GM12878 (cell line): ENCODE measurements at regions not wholly inside any gene's neighbourhood (a gene's known extent, or its start where the extent isn't known, plus 50 kb on each side); places are given as distances from the start of the nearest gene placed in this dataset.

Source experiments
- ATAC-seq: fragments of 200-7000 bp; cut with Tn5 transposase; 3 replicates; pipeline ENCODE4 v1.9.1; 2020; ENCODE audit warnings: mild to moderate bottlenecking, moderate library complexity
- BruUV-seq: library from RNA; stranded (reverse); fragments of 400-500 nt; replicated peaks from 2 replicates; lab custom pipeline; 2021; lab: Mats Ljungman, UMichigan
- CTCF ChIA-PET: fragments of 300-600 bp; sonication (Branson Sonifier 250); formaldehyde crosslinking; extraction: SDS; loops from one replicate; lab custom pipeline; 2021; ENCODE audit warnings: inconsistent platforms; lab: Yijun Ruan, JAX
- POLR2A ChIA-PET: fragments of 350-600 bp; formaldehyde crosslinking; extraction: SDS; loops from one replicate; lab custom pipeline; 2021; ENCODE audit warnings: inconsistent platforms; lab: Charles Lee
- RAD21 ChIA-PET: fragments of 300-600 bp; sonication (Branson Sonifier 250); formaldehyde crosslinking; loops from one replicate; lab custom pipeline; 2023; ENCODE audit warnings: antibody characterized with exemption; ENCODE audit not compliant: unreplicated experiment; lab: Charles Lee
- SMC1A ChIA-PET: fragments of 300-600 bp; sonication (Branson Sonifier 250); formaldehyde crosslinking; loops from one replicate; lab custom pipeline; 2023; ENCODE audit not compliant: unreplicated experiment, uncharacterized antibody; lab: Charles Lee
- DNase-seq: peaks from one replicate; pipeline ENCODE4 v3.0.0-alpha.2; 2011; ENCODE audit warnings: low read depth, low spot score
- FAIRE-seq: peaks from 3 replicates; lab custom pipeline; 2011; peaks lifted over from hg19 to GRCh38; lab: Jason Lieb, UNC
- H2AFZ ChIP-seq: 2 replicates; pipeline ENCODE4 v1.6.0; 2011; ENCODE audit warnings: low read depth, low read length, control low read depth; ENCODE audit not compliant: control insufficient read depth
- H3K27ac ChIP-seq: 2 replicates; pipeline ENCODE4 v1.5.1; 2011; ENCODE audit warnings: control low read depth; ENCODE audit not compliant: control insufficient read depth, insufficient read depth
- H3K27me3 ChIP-seq, 2 experiments: replicated peaks in 1 of 2; 2 replicates each; pipeline versions ENCODE4 v1.6.0 to v1.6.1; 2011; ENCODE audit warnings: low read length in 1 of 2; ENCODE audit not compliant: control insufficient read depth in 2 of 2, insufficient read depth in 2 of 2
- H3K36me3 ChIP-seq, 2 experiments: 2 replicates each; pipeline ENCODE4 v1.5.1; 2011; ENCODE audit warnings: low read length in 1 of 2; ENCODE audit not compliant: control insufficient read depth in 2 of 2, insufficient read depth in 2 of 2
- H3K4me1 ChIP-seq: 2 replicates; pipeline ENCODE4 v1.6.1; 2011; ENCODE audit warnings: mild to moderate bottlenecking, low read length, moderate library complexity, mixed read lengths; ENCODE audit not compliant: control insufficient read depth, insufficient read depth
- H3K4me2 ChIP-seq: 2 replicates; pipeline ENCODE4 v1.6.0; 2011; ENCODE audit warnings: control low read depth; ENCODE audit not compliant: control insufficient read depth, insufficient read depth
- H3K4me3 ChIP-seq: fragments of 200-600 bp; sonication (generic); 2 replicates; pipeline ENCODE4 v1.5.1; 2016
- H3K79me2 ChIP-seq: 2 replicates; pipeline ENCODE4 v1.6.0; 2011; ENCODE audit warnings: low read length; ENCODE audit not compliant: control insufficient read depth, insufficient read depth
- H3K9ac ChIP-seq: 2 replicates; pipeline ENCODE4 v1.8.0; 2011; ENCODE audit warnings: low read length, control low read depth, mixed read lengths; ENCODE audit not compliant: control insufficient read depth, insufficient read depth
- H3K9me3 ChIP-seq: replicated peaks from 3 replicates; pipeline ENCODE4 v1.5.1; 2011; ENCODE audit warnings: mild to moderate bottlenecking, low read length; ENCODE audit not compliant: control insufficient read depth, insufficient read depth
- H4K20me1 ChIP-seq: 2 replicates; pipeline ENCODE4 v1.6.0; 2011; ENCODE audit not compliant: control insufficient read depth, insufficient read depth
- ATF7 ChIP-seq: fragments of 450-650 bp; IDR thresholded peaks from 2 replicates; pipeline ENCODE4 v1.6.1; 2016; ENCODE audit warnings: low read depth, mild to moderate bottlenecking
- BMI1 ChIP-seq: fragments of 450-650 bp; IDR thresholded peaks from 2 replicates; pipeline ENCODE4 v1.6.1; 2016; ENCODE audit warnings: mild to moderate bottlenecking, moderate library complexity, borderline replicate concordance
- ETV6 ChIP-seq, 2 experiments: fragments of 450-650 bp in 1 of 2; IDR thresholded peaks in 1 of 2; conservative IDR thresholded peaks in 1 of 2; 2 replicates each; pipeline ENCODE4 v1.6.1; 2014; ENCODE audit warnings: antibody characterized with exemption in 1 of 2, borderline replicate concordance in 1 of 2, low read depth in 1 of 2, mild to moderate bottlenecking in 1 of 2, moderate library complexity in 1 of 2
- FOS ChIP-seq: IDR thresholded peaks from 3 replicates; pipeline ENCODE4 v1.6.1; 2011; ENCODE audit warnings: borderline replicate concordance; ENCODE audit not compliant: insufficient read length; ENCODE audit errors: extremely low read depth
- IKZF1 ChIP-seq: fragments of 450-650 bp; conservative IDR thresholded peaks from 2 replicates; pipeline ENCODE4 v1.6.1; 2017; ENCODE audit warnings: antibody characterized with exemption, mild to moderate bottlenecking
- IKZF2 ChIP-seq, 2 experiments: fragments of 450-650 bp; IDR thresholded peaks; 2 replicates each; pipeline ENCODE4 v1.6.1; 2017; ENCODE audit warnings: mild to moderate bottlenecking in 2 of 2, moderate library complexity in 2 of 2
- IRF4 ChIP-seq: IDR thresholded peaks from 2 replicates; pipeline ENCODE4 v1.6.1; 2011; ENCODE audit warnings: low read depth, low read length
- JUNB ChIP-seq: IDR thresholded peaks from 2 replicates; pipeline ENCODE4 v1.6.1; 2016; ENCODE audit warnings: antibody characterized with exemption, mild to moderate bottlenecking
- MEF2B ChIP-seq: fragments of 450-650 bp; IDR thresholded peaks from 2 replicates; pipeline ENCODE4 v1.6.1; 2018; ENCODE audit warnings: mild to moderate bottlenecking, moderate library complexity; ENCODE audit not compliant: partially characterized antibody, poor library complexity, severe bottlenecking
- MTA3 ChIP-seq: IDR thresholded peaks from 2 replicates; pipeline ENCODE4 v1.6.1; 2012; ENCODE audit warnings: low read length, inconsistent platforms, borderline replicate concordance
- MXI1 ChIP-seq: fragments of 150-350 bp; IDR thresholded peaks from 2 replicates; pipeline ENCODE4 v1.6.1; 2011; ENCODE audit warnings: low read depth, mild to moderate bottlenecking, inconsistent platforms, low read length, improper control_type of control experiment
- MYB ChIP-seq: fragments of 150-350 bp; IDR thresholded peaks from 2 replicates; pipeline ENCODE4 v1.6.1; 2014; ENCODE audit warnings: mild to moderate bottlenecking, low read depth, low read length, borderline replicate concordance
- NBN ChIP-seq: fragments of 450-650 bp; IDR thresholded peaks from 2 replicates; pipeline ENCODE4 v1.6.1; 2016
- NFXL1 ChIP-seq: fragments of 450-650 bp; IDR thresholded peaks from 2 replicates; pipeline ENCODE4 v1.6.1; 2017; ENCODE audit warnings: antibody characterized with exemption, mild to moderate bottlenecking, borderline replicate concordance
- NRF1 ChIP-seq: conservative IDR thresholded peaks from 2 replicates; pipeline ENCODE4 v1.6.1; 2011; ENCODE audit warnings: mild to moderate bottlenecking, low read depth, low read length, improper control_type of control experiment
- POU2F2 ChIP-seq: IDR thresholded peaks from 3 replicates; pipeline ENCODE4 v1.6.1; 2011; ENCODE audit warnings: low read depth, mild to moderate bottlenecking, low read length, borderline replicate concordance
- RELB ChIP-seq: fragments of 450-650 bp; IDR thresholded peaks from 2 replicates; pipeline ENCODE4 v1.6.1; 2017; ENCODE audit warnings: low read depth, mild to moderate bottlenecking, moderate library complexity
- TBL1XR1 ChIP-seq: IDR thresholded peaks from 2 replicates; pipeline ENCODE4 v1.6.1; 2012; ENCODE audit warnings: low read depth, low read length, improper control_type of control experiment
- TCF12 ChIP-seq: IDR thresholded peaks from 2 replicates; pipeline ENCODE4 v1.6.1; 2011; ENCODE audit warnings: low read depth, mild to moderate bottlenecking, low read length
- TCF3 ChIP-seq: IDR thresholded peaks from 2 replicates; pipeline ENCODE4 v1.6.1; 2012; ENCODE audit warnings: low read depth, mild to moderate bottlenecking, low read length, borderline replicate concordance; ENCODE audit not compliant: insufficient read depth
- YBX1 ChIP-seq: fragments of 450-650 bp; IDR thresholded peaks from 2 replicates; pipeline ENCODE4 v1.6.1; 2016; ENCODE audit warnings: antibody characterized with exemption
- ZBED1 ChIP-seq: IDR thresholded peaks from 2 replicates; pipeline ENCODE4 v1.6.1; 2016; ENCODE audit warnings: borderline replicate concordance
- ZNF384 ChIP-seq: IDR thresholded peaks from 2 replicates; pipeline ENCODE4 v1.6.1; 2012; ENCODE audit warnings: low read depth, mild to moderate bottlenecking, low read length, improper control_type of control experiment, borderline replicate concordance
- WGBS: methylation state at CpG from one replicate; pipeline ENCODE4 v1.1.6; 2016; ENCODE audit warnings: low lambda C conversion rate; ENCODE audit not compliant: insufficient replicate concordance, insufficient coverage; ENCODE audit errors: missing lambda C conversion rate; 5-methylcytosine and 5-hydroxymethylcytosine counted together
- in situ Hi-C: fragments of 300-500 bp; cut with MboI; formaldehyde crosslinking; loops from 9 replicates; pipeline ENCODE4 v1.14.3; 2018; ENCODE audit warnings: mixed read lengths
- intact Hi-C: fragments of 100-400 bp; cut with micrococcal nuclease; formaldehyde crosslinking; loops from one replicate; pipeline ENCODE4 v1.14.2; 2022; ENCODE audit not compliant: unreplicated experiment

GRCh38 chr9:91150998-91151717, 210.6 kb downstream of the AUH start:
- peaks cover 37% of the 10 kb centered on the region for H3K4me1 ChIP-seq
- RAD21 ChIA-PET: interaction anchor here (0.8 to 1.4 kb wide), 5 partner anchors 13 to 210 kb away, joined by 3 to 11 read pairs (median 3); no protein-coding TSS in a partner anchor
- FAIRE-seq (peak; percentile 85), ATAC-seq (peak; percentile 75), DNase-seq (peak; percentile 72)
- in situ Hi-C loops (no loop called here), intact Hi-C loops (loop anchor here (1.0 to 5.0 kb wide), 2 partner anchors 41 to 57 kb away; no protein-coding TSS in a partner anchor)
- no TSS peak for BruUV-seq
- WGBS: 2% methylated on average over 5 of the region's 5 CpGs
- peaks cover 16% of the 10 kb centered on the region for H3K9me3 ChIP-seq
- H3K27me3 ChIP-seq: peaks cover 0 to 7% of the 10 kb centered on the region in 2 experiments; a peak in 1 of 4 replicates
- peak overlapping the region; percentile 51 for H3K4me2 ChIP-seq
- H4K20me1 ChIP-seq: no peaks in the 10 kb centered on the region
- CTCF ChIA-PET: interaction anchor here (0.9 to 2.1 kb wide), 3 partner anchors 14 to 62 kb away, joined by 3 to 5 read pairs (median 4); no protein-coding TSS in a partner anchor
- H3K4me3 ChIP-seq: 0 out of 2 replicates have a peak overlapping the region, but pooled peaks have one; percentile 3
- peak overlapping the region; percentile 35; the same call in 1 of the 2 replicates for H3K27ac ChIP-seq
- H3K79me2 ChIP-seq: no peaks in the 10 kb centered on the region
- no peaks in the 10 kb centered on the region for H3K36me3 ChIP-seq
- SMC1A ChIA-PET: interaction anchor here (1.1 to 2.8 kb wide), 8 partner anchors 12 to 276 kb away, joined by 3 to 9 read pairs (median 4); no protein-coding TSS in a partner anchor
- POLR2A ChIA-PET: interaction anchor here (0.6 to 1.6 kb wide), 2 partner anchors 57 to 236 kb away, joined by 3 to 5 read pairs; no protein-coding TSS in a partner anchor
- H3K9ac ChIP-seq: no peak overlapping the region
- H2AFZ ChIP-seq: no peak overlapping the region
- TF ChIP-seq NFXL1: no peak
- peak; percentile 89; the same call in 1 of the 2 replicates for TF ChIP-seq MTA3
- TF ChIP-seq IKZF1: peak; percentile 70
- TF ChIP-seq ZNF384: peak; percentile 34; the same call in 1 of the 2 replicates
- TF ChIP-seq TBL1XR1: peak; percentile 73; the same call in 1 of the 2 replicates
- peak; percentile 85 for TF ChIP-seq POU2F2
- peak; percentile 89; the same call in 1 of the 2 replicates for TF ChIP-seq ZBED1
- TF ChIP-seq JUNB: peak; percentile 92
- peak; percentile 75 for TF ChIP-seq NBN
- TF ChIP-seq BMI1: peak; percentile 76
- peak in 1 of 2 experiments; percentile 93; a peak in 2 of 4 replicates for TF ChIP-seq ETV6 (conservative IDR thresholded peaks at IDR 0.05 in 1 of 2, IDR thresholded peaks at IDR 0.05 in 1 of 2; ENCODE audit: borderline replicate concordance in 1 of 2, low read depth in 1 of 2)
- peak; percentile 88 for TF ChIP-seq MYB
- peak; percentile 75 for TF ChIP-seq MEF2B
- no peak for TF ChIP-seq FOS
- 0 out of 2 replicates have a peak, but pooled peaks have one; percentile 33 for TF ChIP-seq MXI1
- TF ChIP-seq RELB: peak; percentile 29; the same call in 1 of the 2 replicates
- peak; percentile 75 for TF ChIP-seq TCF12
- TF ChIP-seq YBX1: no peak
- peak; percentile 89; the same call in 1 of the 2 replicates for TF ChIP-seq IRF4
- TF ChIP-seq TCF3: peak; percentile 85
- no peak for TF ChIP-seq NRF1
- peak; percentile 82 to 84 for TF ChIP-seq IKZF2 (IDR thresholded peaks at IDR 0.05)
- peak; percentile 89 for TF ChIP-seq ATF7
